ENCODE measurements at regions not wholly inside any gene's neighbourhood (a gene's known extent, or its start where the extent isn't known, plus 50 kb on each side); places are given as distances from the start of the nearest gene placed in this dataset.

- TF ChIP-seq EP300 (IDR thresholded peaks at IDR 0.05) (no peak), CTCF (IDR thresholded peaks at IDR 0.05) (no peak), POLR2AphosphoS5 (IDR thresholded peaks at IDR 0.05) (no peak), POLR2A (IDR thresholded peaks at IDR 0.05; ENCODE audit: low read depth) (no peak)
Measured at GRCh38 chr17:51475730-51476129, 215.4 kb downstream of the UTP18 start.

Measured in esophagus muscularis mucosa (tissue), 4 donors.